Left cardiac atrium (tissue), 4 donors: ENCODE measurements at regions not wholly inside any gene's neighbourhood (a gene's known extent, or its start where the extent isn't known, plus 50 kb on each side); places are given as distances from the start of the nearest gene placed in this dataset.

Source experiments
- ATAC-seq, 2 donors: fragments of 200-7000 bp; cut with Tn5 transposase; one replicate each; pipeline ENCODE4 v1.9.1; 2020; ENCODE audit warnings: mild to moderate bottlenecking in 2 of 2, moderate library complexity in 2 of 2
- DNase-seq: peaks from one replicate; pipeline ENCODE4 v3.0.0-alpha.2; 2020
- intact Hi-C, 2 donors: fragments of 100-400 bp; cut with DNase I; formaldehyde crosslinking; loops; one replicate each; pipeline versions ENCODE4 v1.14.1 to v1.15.1; 2022 to 2023
- donor health status: DM: no; HTN: yes; CAD: no.
- donor health status: DM: no; HTN: yes; CAD: no; lungs with severe emphysema.
- donor health status: DM: yes; HTN: yes; CAD: no.
- donor health status: Dilated cardiomyopathy.

- ATAC-seq (peak in 1 of 2 donors; percentile 11), DNase-seq (no peak)
- intact Hi-C loops: no loop called here
Observed at GRCh38 chr18:56083523-56084287, 495.7 kb upstream of the TCF4 start.

- DNase-seq: peak; percentile 48
- intact Hi-C loops: no loop called here
- peak; percentile 45 to 61 for ATAC-seq
Observed at GRCh38 chr18:56083097-56083521, 495.1 kb upstream of the TCF4 start.

- no peak for DNase-seq
Observed at GRCh38 chr18:56076723-56077122, 488.7 kb upstream of the TCF4 start.

GRCh38 chr18:56068701-56069100 is 480.7 kb upstream of the TCF4 start:
- DNase-seq: no peak
- no peak for ATAC-seq
- intact Hi-C loops: no loop called here

More at GRCh38 chr18:56076723-56077122, 488.7 kb upstream of the TCF4 start:
- no peak for ATAC-seq
- intact Hi-C loops: no loop called here

GRCh38 chr18:56067969-56068671 is 480.1 kb upstream of the TCF4 start:
- no peak for DNase-seq
- intact Hi-C loops: no loop called here
- ATAC-seq: peak in 1 of 2 donors; percentile 38

- ATAC-seq: no peak
- intact Hi-C loops: no loop called here
Observed at GRCh38 chr18:56067214-56067894, 479.4 kb upstream of the TCF4 start.

GRCh38 chr18:56066524-56067213 is 478.7 kb upstream of the TCF4 start:
- intact Hi-C loops: no loop called here
- no peak for ATAC-seq
- DNase-seq: no peak

More at GRCh38 chr18:56067214-56067894, 479.4 kb upstream of the TCF4 start:
- DNase-seq: no peak

- ATAC-seq (no peak), DNase-seq (no peak)
- intact Hi-C loops: no loop called here
Observed at GRCh38 chr18:56065086-56065485, 477.1 kb upstream of the TCF4 start.

GRCh38 chr18:56062931-56063330 is 474.9 kb upstream of the TCF4 start:
- DNase-seq: no peak
- intact Hi-C loops: no loop called here
- no peak for ATAC-seq

- DNase-seq: no peak
- no peak for ATAC-seq
- intact Hi-C loops: no loop called here
Observed at GRCh38 chr18:56060967-56061541, 473.1 kb upstream of the TCF4 start.

- intact Hi-C loops: no loop called here
- no peak for ATAC-seq
- no peak for DNase-seq
Observed at GRCh38 chr18:56052202-56052601, 464.2 kb upstream of the TCF4 start.

- intact Hi-C loops: no loop called here
- ATAC-seq (no peak), DNase-seq (no peak)
Observed at GRCh38 chr18:56044239-56044638, 456.2 kb upstream of the TCF4 start.

- DNase-seq (no peak), ATAC-seq (peak in 1 of 2 donors; percentile 73)
- intact Hi-C loops: no loop called here
Observed at GRCh38 chr18:56043641-56044061, 455.7 kb upstream of the TCF4 start.

GRCh38 chr18:56042915-56043536 is 455.0 kb upstream of the TCF4 start:
- intact Hi-C loops: no loop called here
- DNase-seq: no peak
- no peak for ATAC-seq

- ATAC-seq (no peak), DNase-seq (no peak)
- intact Hi-C loops: no loop called here
Observed at GRCh38 chr18:56038171-56039030, 450.4 kb upstream of the TCF4 start.

GRCh38 chr18:56036741-56037140 is 448.7 kb upstream of the TCF4 start:
- intact Hi-C loops: no loop called here
- ATAC-seq: no peak

GRCh38 chr18:56035546-56035945 is 447.6 kb upstream of the TCF4 start:
- no peak for ATAC-seq
- DNase-seq: no peak
- intact Hi-C loops: no loop called here

More at GRCh38 chr18:56036741-56037140, 448.7 kb upstream of the TCF4 start:
- DNase-seq: no peak

GRCh38 chr18:56034949-56035348 is 447.0 kb upstream of the TCF4 start:
- ATAC-seq (no peak), DNase-seq (no peak)
- intact Hi-C loops: no loop called here
